HG02852 (cell line): ENCODE measurements at regions not wholly inside any gene's neighbourhood (a gene's known extent, or its start where the extent isn't known, plus 50 kb on each side); places are given as distances from the start of the nearest gene placed in this dataset.
"Not testable (repeated sequence)": the region's sequence is repeated elsewhere in the genome, so short reads cannot be mapped to it uniquely, and the experiment has no call there.

Source experiments
- ATAC-seq: cut with Tn5 transposase; IDR thresholded peaks from one replicate; pipeline ENCODE4 v1.9.1; 2021; ENCODE audit warnings: mild to moderate bottlenecking, moderate library complexity; ENCODE audit not compliant: unreplicated experiment

GRCh38 chr4:126750723-126751122 is 882.0 kb upstream of the INTU start:
- ATAC-seq = no peak

DNA sequence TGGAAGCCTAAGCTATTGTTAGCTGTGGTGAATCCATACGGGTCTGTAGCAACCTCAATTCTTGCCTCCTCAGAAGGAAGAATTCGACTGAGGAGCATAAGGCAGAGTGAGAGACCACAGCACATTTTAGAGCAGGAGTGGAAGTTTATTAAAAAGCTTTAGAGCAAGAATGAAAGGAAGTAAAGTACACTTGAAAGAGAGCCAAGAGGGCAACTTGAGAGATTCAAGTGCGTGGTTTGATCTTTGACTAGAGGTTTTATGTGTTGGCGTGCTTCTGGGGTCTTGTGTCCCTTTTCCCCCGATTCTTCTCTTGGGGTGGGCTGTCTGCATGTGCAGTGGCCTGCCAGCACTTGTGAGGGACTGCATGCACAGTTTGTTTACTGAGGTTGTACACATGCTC is 880.6 kb upstream of the INTU start:
- ATAC-seq = no peak

DNA sequence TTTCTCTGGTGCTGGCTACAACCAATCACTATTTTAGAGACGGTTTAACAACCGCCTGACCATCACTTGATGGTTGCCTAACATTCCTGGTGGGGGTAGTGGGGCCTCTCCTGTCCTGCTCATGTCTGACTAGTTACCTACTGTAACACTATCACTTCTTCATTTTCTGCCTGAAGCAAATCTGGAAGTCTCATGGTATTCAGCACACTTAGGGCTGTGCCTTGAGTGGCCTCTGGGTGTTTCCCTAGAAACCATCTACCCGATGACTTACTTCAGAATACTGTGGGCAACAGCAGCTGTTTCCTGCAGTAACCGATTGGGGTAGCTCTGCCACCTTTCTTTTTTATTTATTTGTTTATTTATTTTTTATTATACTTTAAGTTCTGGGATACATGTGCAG is 880.1 kb upstream of the INTU start:
- no peak for ATAC-seq

- no peak for ATAC-seq
Observed at GRCh38 chr4:126753592-126753991, 879.2 kb upstream of the INTU start.

DNA sequence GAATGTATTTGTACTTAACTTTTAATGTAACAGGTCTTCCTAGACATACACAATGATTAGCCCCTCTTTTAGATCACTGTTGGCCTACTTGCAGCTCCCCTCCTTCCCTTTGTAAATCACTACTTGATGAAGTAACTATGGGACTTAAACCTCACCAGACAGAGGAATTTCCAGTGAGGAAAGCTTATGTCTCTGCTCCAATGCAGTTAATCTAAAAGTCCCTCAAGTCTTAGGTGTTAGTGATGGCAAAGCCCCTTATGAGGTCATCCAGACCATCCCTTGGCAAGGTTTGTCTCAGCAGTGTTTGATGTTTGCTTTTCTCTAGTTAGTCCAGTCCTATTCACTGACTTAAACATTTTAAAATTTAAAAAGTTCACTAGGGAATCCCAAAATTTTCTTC is 877.3 kb upstream of the INTU start:
- no peak for ATAC-seq

DNA sequence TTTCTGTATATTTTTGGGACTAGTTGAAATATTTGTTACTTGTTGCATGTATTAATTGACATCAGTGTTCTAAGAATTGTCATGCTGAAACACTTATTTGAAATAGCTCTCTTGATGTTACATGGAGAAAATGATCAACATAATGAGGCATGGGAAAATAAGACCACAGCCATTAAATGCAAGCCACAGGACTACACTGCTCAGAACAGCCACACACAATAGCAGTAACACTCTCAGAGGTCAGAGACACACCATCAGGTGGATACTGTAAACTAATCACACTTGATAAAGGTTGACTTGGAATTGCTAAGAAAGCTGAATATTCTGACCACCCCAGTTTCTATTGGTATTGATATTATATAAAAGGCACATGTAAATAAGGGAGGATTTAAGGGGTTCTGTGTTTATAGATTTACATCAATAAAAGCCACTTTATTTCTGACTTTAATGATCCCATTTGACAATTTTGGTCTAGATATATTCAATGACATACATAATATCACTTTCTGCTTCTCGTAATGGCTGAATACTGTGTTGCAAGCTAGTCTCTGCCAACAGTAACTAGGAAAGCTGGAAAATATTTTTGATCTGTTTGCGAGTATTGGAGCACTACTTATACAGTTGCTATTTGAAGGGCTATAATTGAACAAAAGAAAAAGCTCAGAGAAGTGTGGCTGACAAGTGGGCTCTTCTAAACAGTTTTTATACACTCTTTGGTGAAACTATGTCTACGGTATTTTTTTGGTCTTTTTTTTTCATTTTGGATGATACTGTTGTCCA is 876.5 kb upstream of the INTU start:
- no peak for ATAC-seq

- ATAC-seq = no peak
Observed at GRCh38 chr4:126757219-126757618, 875.5 kb upstream of the INTU start.

- no peak for ATAC-seq
Observed at GRCh38 chr4:126758493-126758892, 874.3 kb upstream of the INTU start.

DNA sequence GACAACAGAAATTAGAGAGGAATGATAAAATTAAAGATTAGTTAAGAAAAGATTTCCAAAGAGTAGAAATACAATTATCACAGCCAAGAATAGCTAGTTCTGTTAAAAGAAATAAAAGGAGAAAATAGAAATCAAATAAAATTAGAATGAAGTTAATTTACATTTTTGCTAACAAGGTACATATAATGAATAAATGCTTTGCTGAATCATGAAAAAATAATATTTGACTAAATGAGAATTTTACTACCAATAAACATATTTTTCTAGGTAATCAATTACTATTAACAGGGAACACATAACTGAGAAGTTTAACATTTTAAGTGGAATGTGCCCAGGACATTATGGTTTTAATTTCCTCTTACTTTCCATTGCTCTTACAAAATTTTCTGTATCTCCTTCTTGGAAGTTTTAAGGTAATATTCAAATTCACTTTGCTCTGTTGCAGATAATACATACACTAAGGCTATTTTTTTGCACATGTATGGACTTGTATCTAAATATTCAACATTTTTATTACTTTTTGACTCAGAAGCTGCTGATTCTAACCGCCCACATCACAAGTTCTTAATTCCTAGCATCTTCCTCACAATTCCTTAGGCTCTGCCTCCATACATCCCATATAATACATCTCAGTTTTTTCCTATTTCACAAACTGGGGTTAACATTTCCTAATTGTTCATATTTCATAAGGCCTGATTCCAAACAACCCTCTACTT is 870.7 kb upstream of the INTU start:
- no peak for ATAC-seq

GRCh38 chr4:126762663-126763247 is 870.0 kb upstream of the INTU start:
- no peak for ATAC-seq

DNA sequence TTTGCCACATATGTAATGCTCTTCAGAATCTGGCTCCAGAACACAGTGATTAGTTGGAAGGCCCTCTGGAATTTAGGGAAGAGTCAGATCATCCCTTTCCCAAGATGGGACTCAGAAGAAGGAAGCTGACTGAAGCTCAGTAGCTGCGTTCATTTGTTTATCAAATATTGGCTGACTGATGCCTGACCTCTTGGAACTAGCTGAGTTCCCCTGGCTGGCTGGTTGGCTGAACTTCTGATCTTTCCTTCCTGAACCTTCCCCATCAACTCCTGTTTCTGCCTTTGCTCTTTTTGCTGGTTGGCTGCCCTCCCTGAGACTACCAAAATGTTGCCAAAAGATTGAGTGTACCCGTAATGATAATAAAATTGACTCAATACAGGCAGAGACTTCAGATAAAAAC is 866.5 kb upstream of the INTU start:
- ATAC-seq = no peak

- no peak for ATAC-seq
Observed at GRCh38 chr4:126768338-126768737, 864.4 kb upstream of the INTU start.

DNA sequence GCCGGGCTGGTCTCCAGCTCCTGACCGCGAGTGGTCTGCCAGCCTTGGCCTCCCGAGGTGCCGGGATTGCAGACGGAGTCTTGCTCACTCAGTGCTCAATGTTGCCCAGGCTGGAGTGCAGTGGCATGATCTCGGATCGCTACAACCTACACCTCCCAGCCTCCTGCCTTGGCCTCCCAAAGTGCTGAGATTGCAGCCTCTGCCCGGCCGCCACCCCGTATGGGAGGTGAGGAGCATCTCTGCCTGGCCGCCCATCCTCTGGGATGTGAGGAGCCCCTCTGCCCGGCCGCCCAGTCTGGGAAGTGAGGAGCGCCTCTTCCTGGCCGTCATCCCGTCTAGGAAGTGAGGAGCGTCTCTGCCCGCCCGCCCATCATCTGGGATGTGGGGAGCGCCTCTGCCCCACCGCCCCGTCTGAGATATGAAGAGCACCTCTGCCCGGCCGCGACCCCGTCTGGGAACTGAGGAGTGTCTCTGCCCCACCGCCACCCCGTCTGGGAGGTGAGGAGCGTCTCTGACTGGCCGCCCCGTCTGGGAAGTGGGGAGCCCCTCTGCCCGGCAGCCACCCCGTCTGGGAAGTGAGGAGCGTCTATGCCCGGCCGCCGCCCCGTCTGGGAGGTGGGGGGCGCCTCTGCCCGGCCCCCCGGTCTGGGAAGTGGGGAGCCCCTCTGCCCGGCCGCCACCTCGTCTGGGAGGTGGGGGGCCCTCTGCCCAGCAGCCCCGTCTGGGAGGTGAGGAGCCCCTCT is 861.8 kb upstream of the INTU start:
- ATAC-seq = not testable (repeated sequence)

GRCh38 chr4:126771618-126772017 is 861.1 kb upstream of the INTU start:
- ATAC-seq = not testable (repeated sequence)

DNA sequence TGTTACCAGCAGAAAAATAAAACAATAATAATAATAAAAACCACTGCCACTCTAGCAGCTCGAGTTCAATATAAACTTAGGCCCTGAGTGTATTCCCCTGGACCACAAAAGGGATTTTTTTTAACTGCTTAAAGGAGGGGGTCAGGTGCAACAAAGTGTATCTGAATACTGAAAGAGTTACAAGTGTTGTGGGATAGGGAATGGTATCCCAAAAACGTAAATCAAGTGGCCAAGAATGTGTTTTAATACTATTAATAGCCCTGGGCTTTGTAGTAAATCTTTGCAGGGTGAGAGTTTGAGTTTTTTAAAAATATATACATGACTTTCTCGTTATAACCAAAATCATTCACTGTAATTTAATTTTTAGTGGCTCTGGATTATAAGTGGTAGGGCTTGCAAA is 860.1 kb upstream of the INTU start:
- no peak for ATAC-seq

GRCh38 chr4:126775485-126776106 is 857.2 kb upstream of the INTU start:
- ATAC-seq = no peak

GRCh38 chr4:126776361-126776760 is 856.4 kb upstream of the INTU start:
- ATAC-seq = no peak

DNA sequence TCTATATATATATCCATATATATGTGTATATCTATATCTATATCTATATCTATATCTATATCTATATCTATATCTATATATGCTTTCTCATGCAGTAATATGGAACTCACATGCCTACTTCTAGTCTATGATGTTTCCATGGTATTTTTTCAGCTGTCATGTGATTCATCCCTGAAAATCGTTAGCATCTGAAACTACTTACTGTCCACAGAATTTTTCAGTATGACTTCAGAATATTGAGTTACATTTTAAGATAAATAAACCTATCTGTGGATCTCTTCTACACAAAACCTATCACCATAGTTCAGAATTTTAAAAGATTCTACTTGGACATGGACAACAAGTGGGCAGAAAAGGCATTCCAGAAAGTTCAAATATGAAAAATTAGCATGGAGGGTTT is 855.1 kb upstream of the INTU start:
- ATAC-seq = no peak

DNA sequence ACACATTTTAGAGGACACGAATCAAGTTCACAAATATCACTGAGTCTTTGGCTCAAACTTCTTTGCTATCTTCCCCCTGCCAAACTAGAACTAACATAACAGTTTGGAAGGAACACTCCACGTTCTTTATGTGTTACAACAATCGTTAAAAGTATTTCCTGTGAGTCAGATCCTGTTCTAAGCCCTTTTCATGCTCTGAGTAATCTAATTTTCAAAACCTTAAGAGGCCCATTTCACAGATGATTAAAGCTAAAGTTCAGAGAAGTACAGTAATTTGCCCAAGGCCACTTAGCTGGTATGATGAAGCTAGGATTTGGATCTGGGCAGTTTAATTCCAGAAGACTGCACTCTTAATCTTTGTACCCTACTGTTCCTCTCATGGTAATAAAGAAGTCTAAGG is 854.4 kb upstream of the INTU start:
- ATAC-seq = no peak

- ATAC-seq = no peak
Observed at GRCh38 chr4:126779001-126779400, 853.8 kb upstream of the INTU start.
